BJ (cell line): ENCODE measurements at regions not wholly inside any gene's neighbourhood (a gene's known extent, or its start where the extent isn't known, plus 50 kb on each side); places are given as distances from the start of the nearest gene placed in this dataset.

Experiments used
- CTCF ChIA-PET: fragments of 350-600 bp; formaldehyde crosslinking; extraction: SDS; loops from one replicate; lab custom pipeline; 2021; ENCODE audit warnings: antibody characterized with exemption, inconsistent platforms; lab: Yijun Ruan, JAX
- POLR2A ChIA-PET: fragments of 300-600 bp; sonication (Branson Sonifier 250); formaldehyde crosslinking; extraction: SDS; loops from one replicate; lab custom pipeline; 2021; ENCODE audit warnings: antibody characterized with exemption; lab: Charles Lee
- DNase-seq: peaks from one replicate; pipeline ENCODE4 v3.0.0-alpha.2; 2011; ENCODE audit warnings: low read depth
- H3K27me3 ChIP-seq: 2 replicates; pipeline ENCODE4 v1.6.0; 2011; ENCODE audit warnings: low read length; ENCODE audit not compliant: control insufficient read depth, insufficient read depth
- H3K36me3 ChIP-seq: 2 replicates; pipeline ENCODE4 v1.5.1; 2011; ENCODE audit warnings: low read length; ENCODE audit not compliant: control insufficient read depth, insufficient read depth
- H3K4me3 ChIP-seq: 2 replicates; pipeline ENCODE4 v1.5.1; 2011; ENCODE audit warnings: low read depth, mild to moderate bottlenecking, control low read depth, low read length
- TF ChIP-seq, protein P1 (sequence below): IDR thresholded peaks from 2 replicates; pipeline ENCODE4 v1.5.1; 2011; ENCODE audit warnings: low read depth, mild to moderate bottlenecking, control low read depth, inconsistent platforms, low read length, moderate library complexity; ENCODE audit not compliant: insufficient read depth

DNA sequence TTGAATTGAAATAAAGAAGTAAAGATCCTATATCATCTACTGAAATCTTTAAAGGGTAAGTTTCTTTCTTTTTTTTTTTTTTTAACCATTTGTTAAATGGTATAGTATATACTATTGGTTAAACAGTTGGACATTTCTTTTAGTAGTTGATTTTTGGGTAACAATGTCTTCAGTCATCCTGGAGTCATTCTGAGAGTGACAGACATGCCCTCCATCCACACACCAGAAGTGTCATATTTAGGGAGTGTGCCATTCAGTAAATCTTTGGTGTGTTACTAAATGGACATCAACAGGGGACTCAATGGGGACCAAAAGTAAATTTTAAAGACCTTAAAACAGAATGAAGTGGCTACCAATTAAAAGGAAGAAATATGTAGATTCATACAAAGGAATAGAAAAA lies 50.8 kb upstream of the SLC39A10 start:
- TF ChIP-seq, protein P1, sequence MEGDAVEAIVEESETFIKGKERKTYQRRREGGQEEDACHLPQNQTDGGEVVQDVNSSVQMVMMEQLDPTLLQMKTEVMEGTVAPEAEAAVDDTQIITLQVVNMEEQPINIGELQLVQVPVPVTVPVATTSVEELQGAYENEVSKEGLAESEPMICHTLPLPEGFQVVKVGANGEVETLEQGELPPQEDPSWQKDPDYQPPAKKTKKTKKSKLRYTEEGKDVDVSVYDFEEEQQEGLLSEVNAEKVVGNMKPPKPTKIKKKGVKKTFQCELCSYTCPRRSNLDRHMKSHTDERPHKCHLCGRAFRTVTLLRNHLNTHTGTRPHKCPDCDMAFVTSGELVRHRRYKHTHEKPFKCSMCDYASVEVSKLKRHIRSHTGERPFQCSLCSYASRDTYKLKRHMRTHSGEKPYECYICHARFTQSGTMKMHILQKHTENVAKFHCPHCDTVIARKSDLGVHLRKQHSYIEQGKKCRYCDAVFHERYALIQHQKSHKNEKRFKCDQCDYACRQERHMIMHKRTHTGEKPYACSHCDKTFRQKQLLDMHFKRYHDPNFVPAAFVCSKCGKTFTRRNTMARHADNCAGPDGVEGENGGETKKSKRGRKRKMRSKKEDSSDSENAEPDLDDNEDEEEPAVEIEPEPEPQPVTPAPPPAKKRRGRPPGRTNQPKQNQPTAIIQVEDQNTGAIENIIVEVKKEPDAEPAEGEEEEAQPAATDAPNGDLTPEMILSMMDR: no peak
- Histone ChIP-seq H3K36me3 (no peaks in the 10 kb centered on the region), H3K27me3 (no peaks in the 10 kb centered on the region), H3K4me3 (no peak overlapping the region)
- ChIA-PET CTCF (no interaction called here), POLR2A (no interaction called here)
- DNase-seq: no peak

DNA sequence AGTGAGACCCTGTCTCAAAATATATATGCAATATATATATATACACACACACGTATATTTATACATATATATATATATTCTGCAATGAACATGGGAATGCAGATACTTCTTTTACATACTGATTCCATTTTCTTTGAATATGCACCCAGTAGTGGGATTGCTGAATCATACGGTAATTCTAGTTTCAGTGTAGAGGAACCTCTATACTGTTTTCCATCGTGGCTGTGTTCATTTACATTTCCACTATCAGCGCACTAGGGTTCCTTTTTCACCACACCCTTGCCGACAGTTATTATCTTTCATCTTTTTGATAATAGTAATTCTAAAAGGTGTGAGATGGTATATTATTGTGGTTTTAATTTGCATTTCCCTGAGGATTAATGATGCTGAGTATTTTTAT lies 52.3 kb upstream of the SLC39A10 start:
- Histone ChIP-seq H3K27me3 (no peaks in the 10 kb centered on the region), H3K4me3 (no peak overlapping the region), H3K36me3 (no peaks in the 10 kb centered on the region)
- CTCF ChIA-PET: no interaction called here
- POLR2A ChIA-PET: no interaction called here
- TF ChIP-seq, protein P1: no peak
- DNase-seq: no peak

DNA sequence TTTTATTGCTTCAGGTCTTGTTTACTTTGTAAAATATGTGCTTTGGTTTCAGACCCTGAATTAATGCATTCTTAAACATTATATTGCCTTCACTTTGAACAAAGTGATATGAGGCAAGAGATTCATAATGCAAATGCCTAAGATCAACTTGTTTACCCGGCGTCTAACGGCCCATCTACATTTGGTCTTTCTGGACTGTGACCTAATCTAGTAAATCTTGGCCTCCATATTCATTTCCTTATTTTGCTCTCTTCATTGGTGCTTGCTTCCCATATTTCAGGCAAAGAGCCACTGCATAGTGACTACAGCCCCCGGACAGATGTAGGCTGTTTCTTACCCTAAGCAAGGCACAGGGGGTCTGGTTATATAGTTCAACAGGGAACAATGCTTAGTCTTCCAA lies 53.0 kb upstream of the SLC39A10 start:
- Histone ChIP-seq H3K36me3 (no peaks in the 10 kb centered on the region), H3K4me3 (no peak overlapping the region), H3K27me3 (no peaks in the 10 kb centered on the region)
- TF ChIP-seq, protein P1: no peak
- DNase-seq: no peak
- CTCF ChIA-PET: no interaction called here
- POLR2A ChIA-PET: no interaction called here

DNA sequence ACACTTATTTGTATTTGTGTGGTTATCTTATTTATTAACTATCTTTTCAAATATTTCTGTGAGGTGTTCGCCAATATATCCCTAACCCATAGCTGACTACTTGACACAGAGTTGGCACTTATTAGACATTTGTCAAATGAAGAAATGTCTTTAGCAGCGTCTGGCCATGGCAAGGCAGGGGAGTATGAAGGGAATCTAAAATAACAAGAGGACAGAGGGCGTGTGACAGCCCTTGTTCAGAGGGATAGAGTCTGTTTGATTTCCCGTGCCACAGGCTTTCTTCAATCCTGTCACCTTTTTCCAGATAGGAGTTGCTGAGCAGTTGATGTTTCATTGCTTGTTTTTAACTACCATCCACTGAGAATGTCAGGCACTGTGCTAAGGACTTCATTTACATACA lies 53.6 kb upstream of the SLC39A10 start:
- CTCF ChIA-PET: no interaction called here
- TF ChIP-seq, protein P1: no peak
- H3K27me3 ChIP-seq: no peaks in the 10 kb centered on the region
- H3K4me3 ChIP-seq: no peak overlapping the region
- H3K36me3 ChIP-seq: no peaks in the 10 kb centered on the region
- DNase-seq: no peak
- POLR2A ChIA-PET: no interaction called here

DNA sequence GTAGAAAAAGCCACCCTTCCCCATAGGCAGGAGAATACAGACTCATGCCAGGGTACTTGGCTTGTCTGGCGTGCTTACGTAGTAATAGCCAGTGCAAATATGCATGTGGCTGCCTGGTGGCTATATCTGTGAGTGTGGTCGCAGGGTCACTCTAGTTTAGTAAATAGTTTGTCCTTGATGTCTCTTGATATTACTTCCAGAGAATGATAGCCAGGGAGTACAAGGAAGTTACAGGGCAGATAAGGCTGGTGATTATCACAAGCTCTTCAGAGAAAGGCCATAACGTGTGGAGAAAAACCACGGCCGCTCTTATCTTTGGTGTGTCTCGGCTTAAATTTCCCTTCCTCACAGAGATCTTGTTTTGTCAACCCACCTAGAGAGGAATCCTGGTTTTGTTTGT lies 54.3 kb upstream of the SLC39A10 start:
- ChIA-PET CTCF (no interaction called here), POLR2A (no interaction called here)
- TF ChIP-seq, protein P1: no peak
- Histone ChIP-seq H3K27me3 (no peaks in the 10 kb centered on the region), H3K36me3 (no peaks in the 10 kb centered on the region), H3K4me3 (no peak overlapping the region)
- no peak for DNase-seq
